ENCODE measurements at regions not wholly inside any gene's neighbourhood (a gene's known extent, or its start where the extent isn't known, plus 50 kb on each side); places are given as distances from the start of the nearest gene placed in this dataset.

GRCh38 chr2:192373754-192374153, 179.0 kb upstream of the TMEFF2 start:
- Histone ChIP-seq H3K9me3 (no peaks in the 10 kb centered on the region), H3K27ac (no peak overlapping the region), H3K4me2 (no peak overlapping the region), H3K4me3 (no peak overlapping the region), H3K4me1 (no peaks in the 10 kb centered on the region)
- WGBS (ENCODE audit: missing lambda C conversion rate), result 55% methylated on average over 2 of the region's 2 CpGs
- TF ChIP-seq RFX5 (IDR thresholded peaks at IDR 0.05) (no peak), POLR2A (IDR thresholded peaks at IDR 0.05; ENCODE audit: low read length) (no peak), MAFK (IDR thresholded peaks at IDR 0.05; ENCODE audit: partially characterized antibody) (no peak), CTCF (IDR thresholded peaks at IDR 0.05) (no peak), BHLHE40 (IDR thresholded peaks at IDR 0.05; ENCODE audit: low read depth, low read length) (no peak), RNF2 (IDR thresholded peaks at IDR 0.05; ENCODE audit: borderline replicate concordance, low read depth) (no peak), ZNF302 (CRISPR knock-in tag; IDR thresholded peaks at IDR 0.05) (no peak), GATA3 (IDR thresholded peaks at IDR 0.05; ENCODE audit: borderline replicate concordance) (no peak), CEBPB (IDR thresholded peaks at IDR 0.05) (no peak), MAX (IDR thresholded peaks at IDR 0.05) (no peak), RCOR1 (IDR thresholded peaks at IDR 0.05; ENCODE audit: low read depth, low read length) (no peak), TP53 (CRISPR knock-in tag; IDR thresholded peaks at IDR 0.05) (no peak), SREBF2 (IDR thresholded peaks at IDR 0.05) (no peak), CBX8 (IDR thresholded peaks at IDR 0.05) (no peak), FOSB (CRISPR knock-in tag; IDR thresholded peaks at IDR 0.05) (no peak), CHD4 (IDR thresholded peaks at IDR 0.05; ENCODE audit: borderline replicate concordance) (no peak), ZC3H11A (IDR thresholded peaks at IDR 0.05) (no peak), POLR2AphosphoS2 (conservative IDR thresholded peaks at IDR 0.05; ENCODE audit: low read length) (no peak)
- DNase-seq (ENCODE audit: low read depth in 1 of 2, low spot score in 1 of 2) (no peak), FAIRE-seq (no peak), ATAC-seq (no peak)
- ChIA-PET CTCF (no interaction called here), POLR2A (no interaction called here)

- no peak for ATAC-seq
- 74% methylated on average over 6 of the region's 6 CpGs for WGBS (ENCODE audit: missing lambda C conversion rate)
- CTCF ChIA-PET, result no interaction called here
- H3K27ac ChIP-seq, result no peak overlapping the region
- no peak overlapping the region for H3K4me3 ChIP-seq
- no peaks in the 10 kb centered on the region for H3K9me3 ChIP-seq
- no peak for DNase-seq (ENCODE audit: low read depth in 1 of 2, low spot score in 1 of 2)
- POLR2A ChIA-PET, result no interaction called here
- no peaks in the 10 kb centered on the region for H3K4me1 ChIP-seq
- TF ChIP-seq CHD4 (IDR thresholded peaks at IDR 0.05; ENCODE audit: borderline replicate concordance) (no peak), HEYL (CRISPR knock-in tag; IDR thresholded peaks at IDR 0.05) (no peak), BCL3 (IDR thresholded peaks at IDR 0.05) (no peak), POLR2AphosphoS2 (conservative IDR thresholded peaks at IDR 0.05; ENCODE audit: low read length) (no peak), SREBF2 (IDR thresholded peaks at IDR 0.05) (no peak), RARB (CRISPR knock-in tag; IDR thresholded peaks at IDR 0.05) (no peak), FOSB (CRISPR knock-in tag; IDR thresholded peaks at IDR 0.05) (no peak)
- H3K4me2 ChIP-seq, result no peak overlapping the region
- FAIRE-seq, result no peak
Observed at GRCh38 chr2:192373221-192373620, 178.5 kb upstream of the TMEFF2 start.

- H3K27ac ChIP-seq, result no peak overlapping the region
- ChIA-PET POLR2A (no interaction called here), CTCF (no interaction called here)
- H3K9me3 ChIP-seq, result no peaks in the 10 kb centered on the region
- no peak overlapping the region for H3K4me3 ChIP-seq
- DNase-seq (ENCODE audit: low read depth in 1 of 2, low spot score in 1 of 2), result no peak
- WGBS (ENCODE audit: missing lambda C conversion rate), result 62% methylated on average over 3 of the region's 3 CpGs
- TF ChIP-seq KDM1A (IDR thresholded peaks at IDR 0.05; ENCODE audit: low read depth) (no peak), HES2 (IDR thresholded peaks at IDR 0.05) (no peak), ESRRA (IDR thresholded peaks at IDR 0.05; ENCODE audit: borderline replicate concordance, low read length) (no peak)
- ATAC-seq, result no peak
- no peak for FAIRE-seq
- H3K4me2 ChIP-seq, result no peak overlapping the region
- H3K4me1 ChIP-seq, result no peaks in the 10 kb centered on the region
Observed at GRCh38 chr2:192369969-192370368, 175.2 kb upstream of the TMEFF2 start.
